Lower leg skin (tissue), 3 donors: ENCODE measurements at regions not wholly inside any gene's neighbourhood (a gene's known extent, or its start where the extent isn't known, plus 50 kb on each side); places are given as distances from the start of the nearest gene placed in this dataset.

Experiments
- POLR2A ChIP-seq, 2 donors: fragments of 450-650 bp; IDR thresholded peaks; one replicate each; pipeline ENCODE4 v1.6.1; 2016 to 2017; ENCODE audit warnings: antibody characterized with exemption in 2 of 2, mild to moderate bottlenecking in 1 of 2, moderate library complexity in 1 of 2
- TF ChIP-seq, protein P1 (sequence below), 3 donors: fragments of 450-650 bp; IDR thresholded peaks; one replicate each; pipeline ENCODE4 v1.5.1; 2016; ENCODE audit warnings: antibody characterized with exemption in 3 of 3, mild to moderate bottlenecking in 3 of 3, moderate library complexity in 2 of 3

DNA sequence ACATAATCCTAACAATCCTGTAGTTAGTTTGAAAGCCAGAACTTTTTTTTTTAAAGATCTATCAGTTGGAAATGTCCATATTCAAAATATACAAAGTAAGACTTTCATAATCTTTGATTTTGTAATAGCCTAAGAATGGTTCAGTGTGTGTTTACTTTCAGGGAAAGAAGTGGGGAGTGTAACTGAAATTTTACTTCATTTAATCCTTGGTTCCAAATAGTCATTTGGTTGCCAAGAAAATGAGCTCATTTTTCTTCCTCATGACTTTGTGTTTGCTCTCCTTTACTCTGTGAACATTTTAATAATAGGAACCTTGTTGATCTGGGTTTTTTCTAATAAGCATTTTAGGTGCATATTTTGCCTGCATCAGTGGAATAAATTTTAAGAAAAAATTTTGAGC lies 278.8 kb downstream of the SLITRK6 start:
- TF ChIP-seq, protein P1, sequence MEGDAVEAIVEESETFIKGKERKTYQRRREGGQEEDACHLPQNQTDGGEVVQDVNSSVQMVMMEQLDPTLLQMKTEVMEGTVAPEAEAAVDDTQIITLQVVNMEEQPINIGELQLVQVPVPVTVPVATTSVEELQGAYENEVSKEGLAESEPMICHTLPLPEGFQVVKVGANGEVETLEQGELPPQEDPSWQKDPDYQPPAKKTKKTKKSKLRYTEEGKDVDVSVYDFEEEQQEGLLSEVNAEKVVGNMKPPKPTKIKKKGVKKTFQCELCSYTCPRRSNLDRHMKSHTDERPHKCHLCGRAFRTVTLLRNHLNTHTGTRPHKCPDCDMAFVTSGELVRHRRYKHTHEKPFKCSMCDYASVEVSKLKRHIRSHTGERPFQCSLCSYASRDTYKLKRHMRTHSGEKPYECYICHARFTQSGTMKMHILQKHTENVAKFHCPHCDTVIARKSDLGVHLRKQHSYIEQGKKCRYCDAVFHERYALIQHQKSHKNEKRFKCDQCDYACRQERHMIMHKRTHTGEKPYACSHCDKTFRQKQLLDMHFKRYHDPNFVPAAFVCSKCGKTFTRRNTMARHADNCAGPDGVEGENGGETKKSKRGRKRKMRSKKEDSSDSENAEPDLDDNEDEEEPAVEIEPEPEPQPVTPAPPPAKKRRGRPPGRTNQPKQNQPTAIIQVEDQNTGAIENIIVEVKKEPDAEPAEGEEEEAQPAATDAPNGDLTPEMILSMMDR (IDR thresholded peaks at IDR 0.05), result no peak
- no peak for TF ChIP-seq POLR2A (IDR thresholded peaks at IDR 0.05)
